T-helper 9 cell (primary cell): ENCODE measurements at regions not wholly inside any gene's neighbourhood (a gene's known extent, or its start where the extent isn't known, plus 50 kb on each side); places are given as distances from the start of the nearest gene placed in this dataset.

Experiments
- DNase-seq: peaks from one replicate; pipeline ENCODE4 v3.0.0-alpha.2; 2020

DNA sequence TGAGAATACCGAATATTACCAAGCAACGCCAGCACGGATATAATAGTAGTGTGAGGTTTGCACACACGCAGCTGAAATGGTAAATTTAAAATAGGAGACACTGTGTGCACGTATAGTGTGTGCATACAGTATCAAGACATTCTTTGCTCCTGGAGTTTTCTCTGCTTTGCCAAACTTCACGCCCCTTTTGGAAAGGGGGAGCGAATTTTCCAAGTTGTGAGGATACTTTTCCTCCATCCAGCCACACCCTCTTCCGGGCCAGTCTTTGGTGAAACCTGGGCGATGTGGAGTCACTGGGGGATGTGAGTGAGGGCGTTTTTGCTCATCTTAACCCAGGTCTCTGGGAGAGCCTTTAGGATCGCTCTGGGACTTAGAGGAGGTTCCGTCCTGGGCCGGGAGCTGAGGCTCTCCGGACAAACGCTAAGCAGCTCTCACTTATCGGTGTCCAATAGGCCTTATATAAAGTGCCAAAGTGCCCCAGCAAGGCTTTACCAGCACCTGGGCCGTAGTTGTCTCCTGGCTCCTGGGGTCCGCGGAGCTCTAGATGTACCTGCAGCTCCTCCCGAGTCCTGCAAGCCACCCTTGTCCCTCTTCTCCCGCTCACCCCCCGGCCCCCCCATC, 160.0 kb upstream of the MKI67 start:
- no peak for DNase-seq

DNA sequence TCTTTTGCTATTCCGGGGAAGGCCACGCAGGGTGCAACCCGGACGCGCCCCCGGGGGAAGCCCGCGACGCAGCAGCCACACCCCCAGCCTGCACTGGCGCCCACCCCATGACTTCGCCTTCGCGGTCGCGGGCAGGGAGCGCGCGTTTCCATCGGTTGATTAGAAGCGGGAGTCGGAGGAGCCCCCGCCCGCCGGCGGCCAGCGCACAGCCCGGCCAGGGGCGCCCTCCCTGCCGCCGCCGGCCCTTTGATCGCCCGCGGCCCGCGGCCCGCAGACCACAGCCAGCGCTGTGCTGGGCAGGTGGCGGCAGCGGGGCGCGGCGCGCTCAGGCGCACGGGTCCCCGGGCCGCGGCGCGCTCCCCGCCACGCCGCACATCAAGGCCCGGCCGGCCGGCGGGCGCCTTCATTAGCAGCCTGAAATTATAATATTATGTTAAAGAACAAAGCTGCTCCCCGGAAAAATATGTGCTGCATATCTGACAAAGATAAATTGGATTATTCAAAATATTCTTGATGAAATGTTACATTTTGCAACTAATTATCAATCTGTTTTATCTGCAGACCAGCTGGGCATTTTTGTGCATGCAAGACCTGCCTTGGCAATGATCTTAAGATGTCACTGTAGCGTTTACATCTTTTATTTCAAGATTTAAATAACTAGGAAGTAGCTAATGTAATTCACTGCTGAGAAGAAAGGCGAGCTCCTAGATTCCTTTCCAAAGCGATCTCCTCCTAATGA, 160.7 kb upstream of the MKI67 start:
- DNase-seq: no peak

DNA sequence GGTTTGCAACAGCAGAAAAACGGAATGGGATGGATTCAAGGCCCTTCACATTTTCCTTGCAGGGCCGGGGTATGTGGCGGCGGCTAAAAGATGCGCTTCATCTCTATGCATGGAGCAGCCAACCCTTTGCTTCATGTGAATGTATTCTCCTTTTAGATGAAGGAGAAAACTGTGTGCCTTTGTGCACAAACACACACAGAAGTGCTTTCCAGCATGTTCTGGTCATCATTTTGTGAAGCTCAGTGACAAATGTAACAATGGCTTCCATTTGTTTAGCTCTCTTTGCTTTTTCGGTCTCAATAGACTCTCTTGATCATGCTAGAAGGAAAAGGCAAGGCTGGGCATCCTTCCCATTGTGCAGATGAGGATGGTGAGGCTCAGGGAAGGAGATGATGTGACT, 161.7 kb upstream of the MKI67 start:
- DNase-seq: no peak

DNA sequence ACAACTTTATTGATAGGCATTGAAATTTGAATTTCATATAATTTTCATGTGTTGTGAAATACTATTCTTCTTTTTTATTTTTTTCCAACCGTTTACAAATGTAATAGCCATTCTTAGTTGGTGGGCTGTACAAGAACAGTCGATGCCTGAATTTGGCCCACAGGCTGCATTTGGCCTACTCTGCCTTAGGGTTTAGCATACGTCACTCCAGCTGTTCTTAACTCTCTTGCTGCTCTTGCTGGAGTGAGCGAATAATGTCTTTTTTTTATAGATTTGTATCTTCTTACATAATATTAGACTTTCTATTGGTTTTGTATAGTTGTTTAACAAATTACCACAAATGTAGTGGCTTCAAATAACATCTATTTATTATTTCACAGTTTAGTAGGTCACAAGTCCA, 163.4 kb upstream of the MKI67 start:
- no peak for DNase-seq

- no peak for DNase-seq
These were observed 168.8 kb upstream of the MKI67 start for GRCh38 chr10:128295003-128295402.

DNA sequence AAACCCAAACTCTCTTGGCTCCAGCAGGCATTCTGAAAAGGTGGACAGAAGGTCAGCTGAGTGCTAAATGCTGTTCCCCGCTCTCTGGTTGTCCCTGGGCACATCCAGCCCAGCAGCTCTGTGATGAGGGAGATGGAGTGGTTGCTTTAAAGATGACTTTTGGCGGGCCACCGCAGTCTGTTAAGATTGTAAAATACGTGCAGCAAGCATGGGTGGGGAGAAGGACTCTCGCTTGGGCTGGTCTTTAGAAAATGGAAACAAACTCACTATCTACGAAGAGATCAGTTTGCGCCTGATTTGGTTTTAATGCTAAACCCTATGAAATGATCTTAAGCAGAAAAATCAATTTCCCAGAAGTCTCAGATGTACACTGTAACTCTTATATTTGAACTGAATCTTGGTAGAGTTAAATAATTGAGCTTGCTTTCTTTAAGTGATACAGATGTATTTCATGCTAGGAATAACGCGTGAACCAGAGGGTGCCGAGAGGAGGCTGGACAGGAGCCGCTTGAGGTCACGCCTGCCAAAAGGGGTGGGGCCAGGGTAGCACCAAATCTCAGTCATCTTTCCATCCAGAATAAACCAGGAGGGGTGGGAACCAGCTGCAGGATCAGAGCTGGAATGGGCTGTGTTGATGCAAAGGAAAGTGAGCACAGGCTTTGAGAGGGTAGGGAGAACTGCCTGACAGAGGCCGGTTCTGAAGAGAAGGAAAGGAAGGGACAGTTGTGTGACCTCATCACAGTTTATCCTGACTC, 170.2 kb upstream of the MKI67 start:
- no peak for DNase-seq

- no peak for DNase-seq
These were observed 171.6 kb upstream of the MKI67 start for GRCh38 chr10:128297709-128298378.

- no peak for DNase-seq
These were observed 172.4 kb upstream of the MKI67 start for GRCh38 chr10:128298587-128298986.

- DNase-seq: no peak
These were observed 174.1 kb upstream of the MKI67 start for GRCh38 chr10:128300290-128300824.

DNA sequence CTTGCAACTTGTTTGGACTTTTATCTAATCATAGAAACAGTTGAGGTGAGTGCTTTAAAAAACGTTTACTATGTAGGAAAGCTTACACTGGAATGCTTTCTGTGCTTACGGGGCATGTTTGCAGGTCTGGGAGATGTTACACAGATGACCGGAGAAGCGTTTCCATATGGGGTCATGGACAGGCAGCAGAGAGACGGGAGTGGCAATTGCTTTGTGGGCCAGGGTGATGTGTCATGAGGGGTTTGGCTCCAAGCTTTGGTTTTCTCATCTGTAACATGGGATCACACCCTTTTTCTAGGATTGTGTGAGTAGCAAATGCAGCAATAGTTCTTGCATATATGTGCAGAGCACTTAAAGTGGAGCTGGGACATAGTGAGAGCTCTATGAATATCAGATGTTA, 174.8 kb upstream of the MKI67 start:
- DNase-seq: no peak

- DNase-seq: no peak
These were observed 176.6 kb upstream of the MKI67 start for GRCh38 chr10:128302808-128303207.

- DNase-seq: no peak
These were observed 178.0 kb upstream of the MKI67 start for GRCh38 chr10:128304271-128304670.

- no peak for DNase-seq
These were observed 179.6 kb upstream of the MKI67 start for GRCh38 chr10:128305601-128306345.

- DNase-seq: no peak
These were observed 180.3 kb upstream of the MKI67 start for GRCh38 chr10:128306535-128306934.

GRCh38 chr10:128306966-128307365, 180.7 kb upstream of the MKI67 start:
- DNase-seq: no peak

DNA sequence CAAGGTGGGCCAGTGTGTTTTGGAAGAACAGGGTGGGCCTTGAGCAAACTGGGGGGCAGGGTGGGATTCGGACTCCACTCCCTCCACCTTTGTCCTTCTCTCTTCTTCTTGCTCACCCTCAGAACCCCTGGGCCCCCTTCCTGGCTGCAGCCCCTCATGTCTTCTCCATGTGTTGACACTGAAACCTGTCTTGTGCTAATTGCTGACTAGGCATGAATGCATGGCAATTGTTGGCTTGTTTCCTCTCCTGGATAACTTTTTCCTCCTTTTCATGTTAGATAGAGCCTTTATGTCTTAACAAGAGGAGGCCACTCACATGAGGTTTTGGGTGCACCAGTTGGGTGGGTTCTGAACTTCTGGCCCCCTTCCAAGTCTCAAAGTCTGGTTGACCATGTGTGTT, 181.6 kb upstream of the MKI67 start:
- DNase-seq: no peak

- no peak for DNase-seq
These were observed 184.9 kb upstream of the MKI67 start for GRCh38 chr10:128310971-128311658.

DNA sequence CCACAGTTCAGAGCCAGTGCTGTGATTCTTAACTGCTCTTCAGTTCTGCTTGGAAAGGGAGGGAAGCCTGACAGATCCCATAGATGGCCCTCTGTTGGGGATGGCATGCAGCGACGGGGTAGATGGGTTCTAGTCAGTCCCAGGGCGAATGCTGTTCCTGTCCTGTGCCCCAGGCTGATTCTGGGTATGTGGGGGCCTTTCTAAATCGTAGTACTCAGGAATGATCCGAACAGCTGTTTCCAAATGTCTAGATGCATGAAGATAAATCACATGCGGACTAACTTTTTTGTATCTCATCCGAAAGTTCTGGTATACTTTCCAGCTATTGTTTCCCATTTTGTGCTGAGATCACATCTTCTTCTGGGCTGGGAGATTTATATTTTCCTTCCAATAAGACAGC, 186.0 kb upstream of the MKI67 start:
- no peak for DNase-seq

DNA sequence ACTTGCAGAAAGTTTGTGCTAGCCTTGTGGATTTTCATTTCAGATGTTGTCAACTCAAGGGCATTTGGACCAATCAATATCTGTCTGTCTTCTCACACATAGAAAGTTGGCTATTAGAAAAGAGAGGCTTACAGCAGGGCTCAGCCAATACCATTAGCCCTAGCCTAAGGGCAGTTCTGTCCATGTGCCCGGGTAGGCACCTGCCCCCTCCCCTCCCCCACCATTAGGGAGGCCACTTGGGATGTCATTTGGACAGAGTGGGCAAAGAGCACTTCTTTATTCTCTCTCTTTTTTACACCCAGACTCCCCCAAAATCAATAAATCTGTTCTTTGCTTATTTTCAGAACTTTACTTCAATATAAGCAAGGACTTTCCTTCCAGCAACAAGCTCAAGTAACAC, 188.5 kb upstream of the MKI67 start:
- no peak for DNase-seq

DNA sequence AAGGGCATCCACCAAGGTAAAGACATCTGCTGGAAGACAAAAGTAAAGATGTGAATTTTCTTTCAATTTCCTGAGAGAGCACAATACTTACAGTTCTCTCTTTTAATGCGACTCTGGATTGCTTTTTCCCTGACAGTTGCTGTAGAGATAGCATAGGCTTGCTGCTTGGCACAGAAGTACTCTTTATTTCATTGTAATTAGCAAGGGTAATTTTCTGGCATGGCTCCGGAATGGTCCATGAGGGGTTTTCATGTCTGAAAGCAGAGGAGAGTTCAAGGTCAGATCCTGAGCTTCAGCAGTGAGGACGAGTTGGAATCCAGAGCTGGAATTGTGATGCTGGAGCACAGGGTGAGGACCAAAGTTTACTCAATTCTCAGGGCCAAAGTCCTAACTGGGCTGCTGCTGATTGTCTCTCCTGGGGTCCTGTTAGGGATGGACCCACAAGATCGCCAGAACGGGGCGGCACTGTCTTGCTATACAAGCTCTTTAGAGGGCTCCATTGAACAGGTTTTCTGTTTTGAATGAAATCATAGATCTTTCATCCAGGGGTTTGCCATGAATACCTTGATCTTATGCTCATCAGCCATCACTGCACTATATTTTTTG, 190.0 kb upstream of the MKI67 start:
- DNase-seq: no peak

DNA sequence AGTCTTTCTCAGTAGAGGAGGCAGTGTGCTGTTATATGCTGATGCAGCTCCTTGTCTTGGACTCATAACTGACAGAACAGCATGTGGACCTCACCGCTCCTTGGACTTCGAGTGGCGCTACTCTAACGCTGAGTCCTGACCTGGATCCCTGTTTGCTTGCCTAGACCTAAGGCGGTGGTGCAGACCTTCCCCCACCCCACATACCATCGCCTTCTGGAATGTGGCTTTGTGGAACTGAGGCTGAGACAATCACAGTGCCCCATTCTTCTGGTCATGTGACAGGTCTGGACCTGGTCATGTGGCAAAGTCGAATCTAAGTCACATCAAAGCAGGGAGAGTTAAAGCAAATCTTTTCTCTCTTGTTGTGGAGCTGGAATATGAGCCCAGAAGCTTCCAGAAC, 190.7 kb upstream of the MKI67 start:
- DNase-seq: no peak
